Activated naive CD4-positive, alpha-beta T cell treated with anti-CD3 and anti-CD28 coated beads, Interleukin-2, amount 50 U/mL, for 72 hours (primary cell): ENCODE measurements at regions not wholly inside any gene's neighbourhood (a gene's known extent, or its start where the extent isn't known, plus 50 kb on each side); places are given as distances from the start of the nearest gene placed in this dataset.
"Not testable (repeated sequence)": the region's sequence is repeated elsewhere in the genome, so short reads cannot be mapped to it uniquely, and the experiment has no call there.

ENCODE experiments used
- ATAC-seq, 2 donors: fragments of 150-1000 bp; cut with Tn5 transposase; 2 replicates each; pipeline ENCODE4 v1.10.0; 2021; ENCODE audit warnings: mild to moderate bottlenecking in 2 of 2, moderate library complexity in 2 of 2
- DNase-seq, 2 donors: peaks; one replicate each; pipeline ENCODE4 v3.0.0; 2021 to 2022; ENCODE audit warnings: low spot score in 2 of 2
- H3K27ac Mint-ChIP-seq, 2 donors: one replicate each; pipeline ENCODE4 v1.8.0; 2022; ENCODE audit warnings: mild to moderate bottlenecking in 2 of 2, mixed read lengths in 2 of 2
- H3K36me3 Mint-ChIP-seq, 2 donors: one replicate each; pipeline ENCODE4 v1.8.0; 2022; ENCODE audit warnings: mixed read lengths in 2 of 2
- H3K9me3 Mint-ChIP-seq, 2 donors: one replicate each; pipeline ENCODE4 v1.8.0; 2022; ENCODE audit warnings: mixed read lengths in 2 of 2

DNA sequence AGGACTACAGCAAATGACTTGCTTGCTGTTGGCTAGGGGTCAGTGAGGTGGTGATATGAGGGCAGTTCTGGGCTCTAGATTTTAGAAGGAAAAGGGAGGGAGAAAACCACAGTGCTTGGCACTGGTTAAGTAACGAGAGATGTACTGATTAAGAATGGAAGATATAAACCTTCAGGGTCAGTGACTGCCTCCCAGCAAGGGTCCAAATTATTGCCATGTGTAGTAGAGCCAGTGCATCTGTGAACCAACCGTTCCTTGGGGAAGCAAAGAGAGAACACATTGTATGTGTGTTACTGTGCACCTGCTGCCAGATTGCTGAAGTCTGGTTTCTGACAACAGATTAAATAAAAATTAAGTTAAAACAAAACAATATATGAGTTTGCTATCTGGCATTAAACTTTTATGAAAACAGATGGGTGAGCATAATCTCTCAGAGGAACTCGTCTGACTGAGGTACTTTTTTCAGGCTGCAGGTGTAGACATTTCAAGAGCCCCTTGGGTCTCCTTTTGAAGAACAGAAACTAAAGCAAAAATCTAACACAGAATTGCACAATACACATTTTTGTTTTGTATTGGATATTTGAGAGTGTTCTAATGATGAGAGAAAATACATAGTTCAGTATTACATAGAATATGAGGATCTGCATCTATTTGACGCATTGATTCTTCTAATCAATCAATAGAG lies 1120.6 kb downstream of the SORCS3 start:
- Mint-ChIP-seq H3K36me3 (peaks cover 0 to 13% of the 10 kb centered on the region in 2 donors), H3K9me3 (peaks cover 0 to 6% of the 10 kb centered on the region in 2 donors), H3K27ac (no peak overlapping the region)
- ATAC-seq (no peak), DNase-seq (no peak)

DNA sequence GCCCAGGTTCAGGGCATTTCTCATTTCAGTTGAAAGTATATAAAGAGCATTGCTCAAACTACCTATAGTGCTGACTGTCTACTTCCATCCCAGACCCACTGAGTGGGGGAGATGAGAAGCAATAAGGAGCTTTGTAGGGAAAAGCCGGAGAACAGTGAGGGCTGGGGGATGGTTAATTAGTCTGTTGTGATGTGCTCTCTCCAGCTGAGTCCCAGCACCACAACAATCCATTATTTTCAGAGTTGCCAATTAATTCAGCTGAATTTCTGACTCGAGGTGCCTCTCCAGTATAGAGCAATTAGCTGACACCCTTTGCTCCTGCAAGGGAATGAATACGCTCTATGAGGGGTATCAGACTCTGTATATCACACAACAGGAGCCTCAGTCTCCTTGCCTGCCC lies 1118.6 kb downstream of the SORCS3 start:
- Mint-ChIP-seq H3K27ac (no peak overlapping the region), H3K9me3 (peaks cover 0 to 6% of the 10 kb centered on the region in 2 donors), H3K36me3 (peaks cover 0 to 10% of the 10 kb centered on the region in 2 donors)
- DNase-seq (no peak), ATAC-seq (no peak)

GRCh38 chr10:105758209-105758998 lies 1117.3 kb downstream of the SORCS3 start:
- DNase-seq = no peak
- Mint-ChIP-seq H3K27ac (no peak overlapping the region), H3K9me3 (peaks cover 0 to 2% of the 10 kb centered on the region in 2 donors), H3K36me3 (peaks cover 0 to 2% of the 10 kb centered on the region in 2 donors)
- ATAC-seq = no peak

GRCh38 chr10:105757302-105757701 lies 1116.2 kb downstream of the SORCS3 start:
- DNase-seq (no peak), ATAC-seq (no peak)
- no peak overlapping the region for H3K27ac Mint-ChIP-seq
- no peaks in the 10 kb centered on the region for H3K9me3 Mint-ChIP-seq
- H3K36me3 Mint-ChIP-seq = no peaks in the 10 kb centered on the region

DNA sequence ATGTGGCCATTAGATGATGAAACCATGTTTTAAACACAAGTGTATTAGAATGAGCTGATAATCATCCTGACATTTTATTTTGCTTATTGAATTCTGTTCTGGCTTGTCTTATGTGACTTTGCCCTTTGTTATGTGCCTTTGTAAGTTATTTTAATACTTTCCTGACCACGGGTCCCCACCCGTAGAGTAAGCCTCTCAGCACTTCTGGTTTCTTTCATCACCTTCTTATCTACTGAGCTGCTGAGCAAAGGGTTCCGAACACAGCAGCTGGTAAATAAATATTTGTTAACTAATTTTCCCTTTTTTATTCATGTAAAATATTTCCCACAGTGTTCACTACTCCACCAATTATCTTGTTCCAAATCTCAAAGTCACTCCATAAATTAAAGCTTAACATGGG lies 1115.3 kb downstream of the SORCS3 start:
- ATAC-seq (no peak), DNase-seq (no peak)
- Mint-ChIP-seq H3K36me3 (no peaks in the 10 kb centered on the region), H3K9me3 (no peaks in the 10 kb centered on the region), H3K27ac (no peak overlapping the region)

DNA sequence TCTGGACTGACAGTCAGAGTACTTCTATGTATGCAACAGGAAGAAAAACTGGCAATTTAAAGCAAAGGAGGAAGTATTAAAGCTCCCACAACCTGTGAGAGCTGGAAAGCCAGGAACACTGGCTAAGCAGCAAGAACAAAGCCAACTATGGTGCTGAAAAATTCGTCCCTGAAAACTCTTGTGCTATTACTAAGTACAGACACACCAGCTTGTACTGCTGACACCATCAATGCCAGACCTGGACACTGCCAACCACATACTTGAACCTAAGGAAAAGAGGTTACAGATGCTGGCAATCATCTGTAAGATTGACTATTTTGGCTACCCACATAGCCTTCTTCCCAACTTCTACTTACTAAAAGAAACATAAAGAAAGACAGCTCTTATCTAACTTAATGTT lies 1110.6 kb downstream of the SORCS3 start:
- ATAC-seq (no peak), DNase-seq (no peak)
- no peaks in the 10 kb centered on the region for H3K9me3 Mint-ChIP-seq
- no peaks in the 10 kb centered on the region for H3K36me3 Mint-ChIP-seq
- no peak overlapping the region for H3K27ac Mint-ChIP-seq

DNA sequence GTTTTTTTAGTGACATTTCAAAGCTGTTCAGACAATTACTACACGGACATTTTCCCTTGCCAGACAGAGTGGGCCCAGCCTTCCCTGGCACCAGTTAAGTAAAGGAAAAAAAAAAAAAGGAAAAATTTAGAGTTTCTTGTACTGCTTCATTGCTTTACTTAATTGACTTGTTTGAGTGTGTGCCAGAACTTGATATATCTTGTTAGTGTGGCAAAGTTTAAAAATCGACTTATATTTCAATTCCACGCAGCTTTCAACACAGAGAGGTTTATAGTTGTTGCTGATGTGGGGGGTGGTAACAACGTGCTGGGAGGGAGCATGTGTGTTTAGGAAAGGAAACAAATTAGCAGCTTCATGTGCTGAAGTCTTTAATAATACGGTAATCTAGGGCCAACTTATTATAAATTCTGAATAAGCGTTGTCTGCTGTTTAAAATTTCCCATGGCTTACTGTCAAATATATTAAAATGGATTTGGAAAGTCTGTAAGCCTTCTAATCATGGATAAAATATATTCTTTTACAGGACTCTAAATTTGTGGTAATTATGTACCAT lies 1104.6 kb downstream of the SORCS3 start:
- Mint-ChIP-seq H3K27ac (no peak overlapping the region), H3K9me3 (peaks cover 0 to 6% of the 10 kb centered on the region in 2 donors), H3K36me3 (no peaks in the 10 kb centered on the region)
- ATAC-seq (no peak), DNase-seq (no peak)

DNA sequence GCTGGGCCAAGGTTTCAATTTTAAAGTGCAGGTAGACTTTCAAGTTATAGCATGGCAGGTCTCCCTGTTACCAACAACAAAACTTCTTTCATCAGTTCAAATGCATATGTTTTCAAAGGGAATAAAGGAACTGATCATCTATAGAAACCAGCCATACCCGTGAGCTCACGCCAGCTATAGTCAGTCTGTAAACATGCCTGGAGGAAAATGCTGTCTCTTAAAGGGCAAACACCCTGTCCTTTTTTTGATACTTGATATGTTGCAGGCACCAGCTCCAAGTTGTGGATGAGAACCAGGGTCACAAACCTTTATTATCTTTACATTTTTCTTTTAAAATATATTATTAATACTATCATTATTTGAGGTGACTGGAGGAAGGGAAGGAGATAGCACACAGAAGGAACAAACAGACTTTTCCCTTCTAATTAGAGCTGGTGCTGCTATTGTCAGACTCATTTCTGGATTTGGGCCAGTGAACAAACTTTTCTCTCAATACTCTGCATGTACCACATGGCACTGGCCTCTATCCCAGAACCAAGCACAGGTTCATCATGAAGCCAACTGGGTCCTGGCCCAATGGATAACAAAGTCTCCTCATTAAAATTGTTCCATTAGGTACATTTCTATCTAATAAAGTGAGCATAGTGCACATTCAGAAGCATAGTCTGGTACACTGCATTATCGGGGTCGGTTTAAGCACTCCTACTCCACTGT lies 1102.4 kb downstream of the SORCS3 start:
- Mint-ChIP-seq H3K36me3 (no peaks in the 10 kb centered on the region), H3K9me3 (peaks cover 0 to 6% of the 10 kb centered on the region in 2 donors), H3K27ac (no peak overlapping the region)
- ATAC-seq = no peak
- DNase-seq = no peak

DNA sequence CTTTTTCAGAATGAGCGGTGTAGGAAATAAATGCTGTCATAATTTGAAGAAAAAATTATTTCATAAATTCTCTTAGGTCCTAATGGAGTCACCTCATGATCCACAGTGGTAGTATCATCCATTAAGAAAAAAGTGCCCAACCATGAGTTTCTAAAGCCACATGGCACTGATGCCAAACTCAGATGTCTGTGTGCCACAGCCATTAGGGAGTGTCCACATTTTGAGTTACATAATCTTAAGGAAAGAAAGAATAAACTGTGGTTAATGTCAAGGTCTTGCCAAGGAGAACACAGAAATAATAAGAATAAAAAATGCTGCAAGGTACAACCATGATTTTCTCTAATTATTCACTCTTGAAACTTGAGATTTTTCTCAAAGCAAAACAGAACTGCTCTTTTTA lies 1101.8 kb downstream of the SORCS3 start:
- H3K27ac Mint-ChIP-seq = no peak overlapping the region
- DNase-seq (no peak), ATAC-seq (no peak)

DNA sequence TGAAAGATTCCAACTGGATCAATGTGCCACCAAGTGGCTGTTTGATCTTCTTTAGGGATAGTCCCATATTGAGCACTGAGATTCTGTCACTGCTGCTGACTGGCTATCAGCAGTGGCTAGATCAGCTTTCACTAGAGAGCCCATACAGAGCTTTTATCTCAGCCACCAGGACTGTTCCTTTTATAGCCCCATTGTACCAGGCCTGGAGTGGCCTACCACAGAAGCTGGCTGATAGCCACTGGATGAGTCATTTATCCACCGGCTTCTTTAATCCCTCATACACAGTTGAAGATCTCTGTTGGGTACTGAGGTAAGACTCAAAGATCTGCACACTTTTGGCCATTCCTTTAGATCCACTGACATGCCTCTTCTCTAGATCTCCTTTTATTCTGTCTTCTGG lies 1101.1 kb downstream of the SORCS3 start:
- Mint-ChIP-seq H3K36me3 (no peaks in the 10 kb centered on the region), H3K9me3 (peaks cover 0 to 6% of the 10 kb centered on the region in 2 donors), H3K27ac (no peak overlapping the region)
- ATAC-seq (no peak), DNase-seq (no peak)

More for the DNA sequence above, 1101.8 kb downstream of the SORCS3 start:
- H3K36me3 Mint-ChIP-seq = no peaks in the 10 kb centered on the region
- H3K9me3 Mint-ChIP-seq = peaks cover 0 to 6% of the 10 kb centered on the region in 2 donors

DNA sequence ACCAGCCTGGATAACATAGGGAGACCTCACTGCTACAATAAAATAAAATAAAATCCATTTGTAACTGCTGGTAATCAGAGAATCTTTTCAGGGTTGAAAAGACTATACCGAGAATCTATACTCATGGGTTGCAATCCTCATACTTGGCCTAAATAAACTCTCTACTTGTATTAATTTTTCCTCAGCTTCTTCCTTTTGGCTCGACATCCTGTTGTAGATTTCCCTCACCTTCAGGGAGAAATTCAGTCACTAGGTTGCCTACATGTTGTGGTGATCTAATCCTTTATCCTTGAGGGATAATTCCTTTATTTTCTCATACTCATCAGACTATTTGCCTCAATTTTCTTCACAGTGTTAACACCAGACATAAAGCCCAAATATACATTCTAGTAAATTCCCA lies 1093.4 kb downstream of the SORCS3 start:
- Mint-ChIP-seq H3K9me3 (peaks cover 0 to 3% of the 10 kb centered on the region in 2 donors), H3K36me3 (no peaks in the 10 kb centered on the region), H3K27ac (no peak overlapping the region)
- no peak for ATAC-seq
- DNase-seq = no peak

DNA sequence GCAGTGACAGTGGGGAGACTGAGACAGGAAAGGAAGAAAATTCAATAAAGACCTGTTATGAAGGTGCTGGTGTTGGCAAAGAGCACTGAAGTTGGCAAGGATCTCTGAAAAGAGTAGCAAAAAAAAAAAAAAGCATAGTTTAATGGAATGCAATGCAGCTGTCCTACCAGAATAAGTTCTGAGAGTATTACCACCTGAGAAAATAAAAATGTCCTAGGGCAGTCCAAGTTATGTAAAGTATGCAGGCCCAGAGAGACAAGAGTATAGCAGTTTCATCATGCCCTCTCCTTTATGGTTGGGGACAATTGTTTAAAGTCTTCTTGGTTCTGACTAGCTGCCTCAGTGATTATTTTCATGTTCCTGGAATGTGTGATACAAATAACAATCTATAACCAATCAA lies 1092.8 kb downstream of the SORCS3 start:
- H3K9me3 Mint-ChIP-seq = peaks cover 0 to 3% of the 10 kb centered on the region in 2 donors
- DNase-seq = no peak
- no peaks in the 10 kb centered on the region for H3K36me3 Mint-ChIP-seq
- H3K27ac Mint-ChIP-seq = no peak overlapping the region
- ATAC-seq = no peak

DNA sequence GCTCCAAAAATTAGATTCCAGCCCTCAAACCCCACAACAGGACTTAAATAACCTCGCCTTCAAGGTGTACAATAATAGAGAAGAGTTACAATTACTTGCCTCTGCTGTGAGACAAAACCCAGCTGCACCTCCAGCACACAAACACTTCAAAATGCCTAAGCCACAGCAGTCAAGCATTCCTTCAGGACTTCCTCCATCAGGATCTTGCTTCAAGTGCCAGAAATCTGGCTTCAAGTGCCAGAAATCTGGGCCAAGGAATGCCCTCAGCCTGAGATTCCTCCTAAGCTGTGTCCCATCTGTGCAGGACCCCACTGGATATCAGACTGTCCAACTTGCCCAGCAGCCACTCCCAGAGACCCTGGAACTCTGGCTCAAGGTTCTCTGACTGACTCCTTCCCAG lies 1088.3 kb downstream of the SORCS3 start:
- no peak for ATAC-seq
- H3K27ac Mint-ChIP-seq = no peak overlapping the region

GRCh38 chr10:105727586-105727985 lies 1086.5 kb downstream of the SORCS3 start:
- H3K27ac Mint-ChIP-seq, DNase-seq, H3K9me3 Mint-ChIP-seq, ATAC-seq, H3K36me3 Mint-ChIP-seq: not testable (repeated sequence)

More for the DNA sequence above, 1088.3 kb downstream of the SORCS3 start:
- Mint-ChIP-seq H3K36me3 (no peaks in the 10 kb centered on the region), H3K9me3 (peaks cover 6 to 7% of the 10 kb centered on the region in 2 donors)
- DNase-seq = no peak

DNA sequence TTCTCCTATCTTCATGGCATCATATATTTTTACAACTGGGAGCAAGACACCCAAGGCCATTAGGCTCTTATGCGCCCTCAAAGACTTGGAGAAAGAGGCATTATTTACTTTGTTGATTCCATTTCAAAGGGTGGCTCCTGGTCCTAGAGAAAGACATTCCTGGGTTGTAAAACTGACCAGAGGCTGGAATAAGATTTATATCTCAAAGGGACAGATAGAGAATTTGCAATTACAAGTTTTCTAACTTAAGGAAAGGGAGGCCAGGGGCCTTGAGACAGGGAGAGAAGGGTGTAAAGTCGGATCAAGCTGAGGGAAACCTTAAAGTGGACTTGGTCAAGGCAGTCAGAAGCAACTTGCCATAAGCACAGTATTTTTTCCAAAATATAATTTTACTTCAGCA lies 1086.0 kb downstream of the SORCS3 start:
- DNase-seq (no peak), ATAC-seq (no peak)
- Mint-ChIP-seq H3K9me3 (peaks cover 6 to 7% of the 10 kb centered on the region in 2 donors), H3K36me3 (no peaks in the 10 kb centered on the region), H3K27ac (no peak overlapping the region)

GRCh38 chr10:105726149-105726548 lies 1085.1 kb downstream of the SORCS3 start:
- no peak overlapping the region for H3K27ac Mint-ChIP-seq
- DNase-seq (no peak), ATAC-seq (no peak)
- H3K36me3 Mint-ChIP-seq = no peaks in the 10 kb centered on the region
- peaks cover 6 to 7% of the 10 kb centered on the region in 2 donors for H3K9me3 Mint-ChIP-seq

- no peak for DNase-seq
- peaks cover 6 to 7% of the 10 kb centered on the region in 2 donors for H3K9me3 Mint-ChIP-seq
- H3K36me3 Mint-ChIP-seq = no peaks in the 10 kb centered on the region
- ATAC-seq = no peak
- H3K27ac Mint-ChIP-seq = no peak overlapping the region
Observed at GRCh38 chr10:105725007-105725406, 1083.9 kb downstream of the SORCS3 start.
